Smooth muscle cell (in vitro differentiated cells): ENCODE measurements at regions not wholly inside any gene's neighbourhood (a gene's known extent, or its start where the extent isn't known, plus 50 kb on each side); places are given as distances from the start of the nearest gene placed in this dataset.

Experiments
- DNase-seq: peaks from one replicate; lab custom pipeline; 2025; ENCODE audit not compliant: unreplicated experiment; lab: John Stamatoyannopoulos, UW
- H2AFZ ChIP-seq: fragments of 200-600 bp; sonication (generic); 2 replicates; pipeline ENCODE4 v1.6.0; 2016; ENCODE audit warnings: antibody characterized with exemption, low read depth, mild to moderate bottlenecking
- H3F3A ChIP-seq: fragments of 200-600 bp; sonication (generic); 2 replicates; pipeline ENCODE4 v1.6.0; 2017; ENCODE audit warnings: antibody characterized with exemption, low read depth
- H3K27ac ChIP-seq: fragments of 200-600 bp; sonication (generic); 2 replicates; pipeline ENCODE4 v1.5.1; 2016; ENCODE audit warnings: low read depth, mild to moderate bottlenecking
- H3K27me3 ChIP-seq: fragments of 200-600 bp; sonication (generic); 2 replicates; pipeline ENCODE4 v1.6.1; 2016; ENCODE audit warnings: low read depth, mild to moderate bottlenecking
- H3K36me3 ChIP-seq: fragments of 200-600 bp; sonication (generic); 2 replicates; pipeline ENCODE4 v1.5.1; 2016; ENCODE audit warnings: low read depth
- H3K4me1 ChIP-seq: fragments of 200-600 bp; sonication (generic); 2 replicates; pipeline ENCODE4 v1.5.1; 2016; ENCODE audit warnings: low read depth
- H3K4me2 ChIP-seq: fragments of 200-600 bp; sonication (generic); 2 replicates; pipeline ENCODE4 v1.6.0; 2016; ENCODE audit warnings: mild to moderate bottlenecking
- H3K4me3 ChIP-seq: fragments of 200-600 bp; sonication (generic); 2 replicates; pipeline ENCODE4 v1.5.1; 2016; ENCODE audit warnings: mild to moderate bottlenecking
- H3K79me2 ChIP-seq: fragments of 200-600 bp; sonication (generic); 2 replicates; pipeline ENCODE4 v1.6.0; 2016; ENCODE audit warnings: low read depth, mild to moderate bottlenecking
- H3K9ac ChIP-seq: fragments of 200-600 bp; sonication (generic); 2 replicates; pipeline ENCODE4 v1.6.0; 2016; ENCODE audit warnings: low read depth
- H3K9me3 ChIP-seq: fragments of 200-600 bp; sonication (generic); replicated peaks from 2 replicates; pipeline ENCODE4 v1.5.1; 2016; ENCODE audit warnings: low read depth
- H4K20me1 ChIP-seq: fragments of 200-600 bp; sonication (generic); 2 replicates; pipeline ENCODE4 v1.6.0; 2016; ENCODE audit warnings: low read depth
- WGBS: methylation state at CpG from one replicate; pipeline ENCODE4 v1.1.7; 2016; ENCODE audit warnings: low lambda C conversion rate; 5-methylcytosine and 5-hydroxymethylcytosine counted together
- TF ChIP-seq, protein P1 (sequence below): fragments of 200-600 bp; sonication (generic); IDR thresholded peaks from 2 replicates; pipeline ENCODE4 v1.5.1; 2017; ENCODE audit warnings: borderline replicate concordance, mild to moderate bottlenecking, antibody characterized with exemption; ENCODE audit not compliant: insufficient read depth, poor library complexity, severe bottlenecking

DNA sequence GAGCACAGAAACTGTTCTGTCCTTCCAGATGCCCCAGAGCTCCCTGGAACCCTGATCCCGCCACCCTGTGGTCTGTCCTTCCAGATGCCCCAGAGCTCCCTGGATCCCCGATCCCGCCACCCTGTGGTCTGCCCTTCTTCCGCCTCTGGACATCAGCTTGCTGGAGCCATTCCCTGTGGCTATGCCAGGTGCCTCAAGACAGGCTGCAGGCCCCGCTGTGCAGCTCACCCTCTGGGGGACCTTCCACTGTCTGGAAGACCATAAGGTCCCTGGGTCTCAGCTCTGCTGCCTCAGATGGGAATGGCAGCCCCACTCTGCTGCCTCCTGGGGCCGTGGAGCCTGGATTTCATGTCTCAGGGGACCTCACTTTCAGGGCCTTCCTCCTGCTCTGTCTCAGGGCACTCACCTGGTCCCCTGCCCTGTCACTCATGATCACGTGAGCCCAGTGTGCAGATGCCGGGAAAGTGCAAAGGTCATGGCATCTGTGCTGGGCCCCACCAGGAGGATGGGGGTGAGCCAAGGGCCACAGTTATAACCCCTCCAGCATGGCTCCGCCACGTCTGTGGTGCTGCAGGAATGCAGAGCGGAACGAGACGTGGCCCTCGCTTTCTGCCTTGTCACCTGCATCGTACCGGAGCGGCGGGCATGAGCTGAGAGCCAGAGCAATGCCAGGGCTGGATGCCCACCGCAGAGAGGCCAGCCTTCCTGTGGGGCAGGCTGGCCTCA lies 1520.7 kb downstream of the BRD1 start:
- Histone ChIP-seq H3K4me3 (no peak overlapping the region), H2AFZ (no peak overlapping the region), H3K36me3 (no peaks in the 10 kb centered on the region), H4K20me1 (no peaks in the 10 kb centered on the region), H3F3A (no peaks in the 10 kb centered on the region), H3K27me3 (no peaks in the 10 kb centered on the region), H3K4me2 (no peak overlapping the region), H3K4me1 (no peaks in the 10 kb centered on the region), H3K9me3 (no peaks in the 10 kb centered on the region), H3K79me2 (no peaks in the 10 kb centered on the region), H3K27ac (no peak overlapping the region), H3K9ac (no peak overlapping the region)
- TF ChIP-seq, protein P1, sequence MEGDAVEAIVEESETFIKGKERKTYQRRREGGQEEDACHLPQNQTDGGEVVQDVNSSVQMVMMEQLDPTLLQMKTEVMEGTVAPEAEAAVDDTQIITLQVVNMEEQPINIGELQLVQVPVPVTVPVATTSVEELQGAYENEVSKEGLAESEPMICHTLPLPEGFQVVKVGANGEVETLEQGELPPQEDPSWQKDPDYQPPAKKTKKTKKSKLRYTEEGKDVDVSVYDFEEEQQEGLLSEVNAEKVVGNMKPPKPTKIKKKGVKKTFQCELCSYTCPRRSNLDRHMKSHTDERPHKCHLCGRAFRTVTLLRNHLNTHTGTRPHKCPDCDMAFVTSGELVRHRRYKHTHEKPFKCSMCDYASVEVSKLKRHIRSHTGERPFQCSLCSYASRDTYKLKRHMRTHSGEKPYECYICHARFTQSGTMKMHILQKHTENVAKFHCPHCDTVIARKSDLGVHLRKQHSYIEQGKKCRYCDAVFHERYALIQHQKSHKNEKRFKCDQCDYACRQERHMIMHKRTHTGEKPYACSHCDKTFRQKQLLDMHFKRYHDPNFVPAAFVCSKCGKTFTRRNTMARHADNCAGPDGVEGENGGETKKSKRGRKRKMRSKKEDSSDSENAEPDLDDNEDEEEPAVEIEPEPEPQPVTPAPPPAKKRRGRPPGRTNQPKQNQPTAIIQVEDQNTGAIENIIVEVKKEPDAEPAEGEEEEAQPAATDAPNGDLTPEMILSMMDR = no peak
- 93% methylated on average over 19 of the region's 19 CpGs for WGBS
- no peak for DNase-seq

GRCh38 chr22:48306284-48306683 lies 1521.4 kb downstream of the BRD1 start:
- Histone ChIP-seq H3K36me3 (no peaks in the 10 kb centered on the region), H3K27ac (no peak overlapping the region), H4K20me1 (no peaks in the 10 kb centered on the region), H3K4me3 (no peak overlapping the region), H3K4me1 (no peaks in the 10 kb centered on the region), H3K9me3 (no peaks in the 10 kb centered on the region), H3K27me3 (no peaks in the 10 kb centered on the region), H3K9ac (no peak overlapping the region), H2AFZ (no peak overlapping the region), H3K4me2 (no peak overlapping the region), H3K79me2 (no peaks in the 10 kb centered on the region), H3F3A (no peaks in the 10 kb centered on the region)
- DNase-seq = no peak
- WGBS = 91% methylated on average over 8 of the region's 8 CpGs
- TF ChIP-seq, protein P1 = no peak

GRCh38 chr22:48305726-48306235 lies 1521.9 kb downstream of the BRD1 start:
- H3F3A ChIP-seq = no peaks in the 10 kb centered on the region
- no peaks in the 10 kb centered on the region for H3K27me3 ChIP-seq
- DNase-seq = no peak

More at GRCh38 chr22:48305726-48306235, 1521.9 kb downstream of the BRD1 start:
- 97% methylated on average over 12 of the region's 14 CpGs for WGBS
- Histone ChIP-seq H3K4me1 (no peaks in the 10 kb centered on the region), H3K9ac (no peak overlapping the region), H3K4me3 (no peak overlapping the region), H3K79me2 (no peaks in the 10 kb centered on the region), H3K36me3 (no peaks in the 10 kb centered on the region), H3K27ac (no peak overlapping the region), H3K9me3 (no peaks in the 10 kb centered on the region), H2AFZ (no peak overlapping the region), H4K20me1 (no peaks in the 10 kb centered on the region), H3K4me2 (no peak overlapping the region)
- TF ChIP-seq, protein P1 = no peak
